HuH-7.5 (cell line): ENCODE measurements at regions not wholly inside any gene's neighbourhood (a gene's known extent, or its start where the extent isn't known, plus 50 kb on each side); places are given as distances from the start of the nearest gene placed in this dataset.
"Not testable (repeated sequence)": the region's sequence is repeated elsewhere in the genome, so short reads cannot be mapped to it uniquely, and the experiment has no call there.

Experiments used
- DNase-seq: peaks from one replicate; pipeline ENCODE4 v3.0.0; 2011; ENCODE audit warnings: low spot score

- DNase-seq = no peak
Measured at GRCh38 chr9:83191154-83191553, 128.2 kb upstream of the RASEF start.

- DNase-seq = not testable (repeated sequence)
Measured at GRCh38 chr9:83189026-83189425, 126.1 kb upstream of the RASEF start.

GRCh38 chr9:83188277-83188676 is 125.3 kb upstream of the RASEF start:
- no peak for DNase-seq

GRCh38 chr9:83186155-83186737 is 123.3 kb upstream of the RASEF start:
- DNase-seq = no peak

GRCh38 chr9:83185488-83186154 is 122.7 kb upstream of the RASEF start:
- DNase-seq = no peak

GRCh38 chr9:83183621-83184020 is 120.7 kb upstream of the RASEF start:
- no peak for DNase-seq

GRCh38 chr9:83182071-83182470 is 119.1 kb upstream of the RASEF start:
- DNase-seq = no peak

- no peak for DNase-seq
Measured at GRCh38 chr9:83178717-83179116, 115.8 kb upstream of the RASEF start.

GRCh38 chr9:83177747-83178146 is 114.8 kb upstream of the RASEF start:
- DNase-seq = no peak

GRCh38 chr9:83167126-83167525 is 104.2 kb upstream of the RASEF start:
- DNase-seq = no peak

GRCh38 chr9:83166372-83166771 is 103.4 kb upstream of the RASEF start:
- peak; percentile 18 for DNase-seq

GRCh38 chr9:83155733-83156132 is 92.8 kb upstream of the RASEF start:
- DNase-seq = no peak

- DNase-seq = no peak
Measured at GRCh38 chr9:83154821-83155220, 91.9 kb upstream of the RASEF start.

GRCh38 chr9:83154087-83154736 is 91.3 kb upstream of the RASEF start:
- no peak for DNase-seq

GRCh38 chr9:83153030-83153429 is 90.1 kb upstream of the RASEF start:
- no peak for DNase-seq

- DNase-seq = no peak
Measured at GRCh38 chr9:83151627-83152137, 88.7 kb upstream of the RASEF start.

- no peak for DNase-seq
Measured at GRCh38 chr9:83147315-83148149, 84.6 kb upstream of the RASEF start.

- DNase-seq = no peak
Measured at GRCh38 chr9:83146325-83146724, 83.4 kb upstream of the RASEF start.

- no peak for DNase-seq
Measured at GRCh38 chr9:83144492-83144891, 81.5 kb upstream of the RASEF start.

GRCh38 chr9:83142389-83142788 is 79.4 kb upstream of the RASEF start:
- DNase-seq = no peak

GRCh38 chr9:83141887-83142286 is 78.9 kb upstream of the RASEF start:
- DNase-seq = no peak

- no peak for DNase-seq
Measured at GRCh38 chr9:83140061-83140460, 77.1 kb upstream of the RASEF start.
